IMR-90 (cell line): ENCODE measurements at regions not wholly inside any gene's neighbourhood (a gene's known extent, or its start where the extent isn't known, plus 50 kb on each side); places are given as distances from the start of the nearest gene placed in this dataset.

Source experiments
- ATAC-seq: fragments of 200-7000 bp; cut with Tn5 transposase; 2 replicates; pipeline ENCODE4 v1.9.1; 2020; ENCODE audit warnings: low read depth, mild to moderate bottlenecking, moderate library complexity
- BruUV-seq: library from RNA; stranded (reverse); fragments of 400-500 nt; replicated peaks from 2 replicates; lab custom pipeline; 2021; lab: Mats Ljungman, UMichigan
- CTCF ChIA-PET: fragments of 300-600 bp; formaldehyde crosslinking; extraction: SDS; loops from one replicate; lab custom pipeline; 2021; ENCODE audit warnings: antibody characterized with exemption; lab: Yijun Ruan, JAX
- POLR2A ChIA-PET: fragments of 300-600 bp; sonication (Branson Sonifier 250); formaldehyde crosslinking; loops from one replicate; lab custom pipeline; 2022; ENCODE audit warnings: antibody characterized with exemption; ENCODE audit not compliant: unreplicated experiment; lab: Charles Lee
- DNase-seq: peaks from one replicate; pipeline ENCODE4 v3.0.0; 2013
- H2AFZ ChIP-seq: replicated peaks from 2 replicates; pipeline ENCODE3; 2013; ENCODE audit warnings: low read length, mild to moderate bottlenecking; ENCODE audit not compliant: poor library complexity
- H2AK5ac ChIP-seq: 2 replicates; pipeline ENCODE4 v1.6.1; 2013; ENCODE audit warnings: low read depth, low read length, inconsistent platforms
- H2AK9ac ChIP-seq: replicated peaks from 2 replicates; pipeline ENCODE3; 2013; ENCODE audit warnings: mild to moderate bottlenecking, low read depth, low read length, moderate library complexity; ENCODE audit not compliant: poor library complexity
- H2BK120ac ChIP-seq: 2 replicates; pipeline ENCODE4 v1.6.1; 2013; ENCODE audit warnings: low read depth, low read length, inconsistent platforms
- H2BK15ac ChIP-seq: 3 replicates; pipeline ENCODE4 v1.6.1; 2013; ENCODE audit warnings: low read depth, low read length, inconsistent platforms
- H2BK20ac ChIP-seq: 2 replicates; pipeline ENCODE4 v1.6.1; 2013; ENCODE audit warnings: low read depth, mild to moderate bottlenecking, inconsistent platforms, low read length, moderate library complexity
- H2BK5ac ChIP-seq: 2 replicates; pipeline ENCODE4 v1.6.1; 2013; ENCODE audit warnings: mild to moderate bottlenecking, low read depth, low read length, inconsistent platforms; ENCODE audit not compliant: poor library complexity, severe bottlenecking
- H3K14ac ChIP-seq: replicated peaks from 2 replicates; pipeline ENCODE4 v1.6.1; 2013; ENCODE audit warnings: low read depth, low read length, inconsistent platforms
- H3K18ac ChIP-seq: 2 replicates; pipeline ENCODE4 v1.6.1; 2013; ENCODE audit warnings: low read depth, low read length, control low read depth
- H3K23ac ChIP-seq: 2 replicates; pipeline ENCODE4 v1.6.1; 2013; ENCODE audit warnings: low read depth, low read length, inconsistent platforms
- H3K27ac ChIP-seq: 2 replicates; pipeline ENCODE4 v1.5.1; 2013; ENCODE audit warnings: mild to moderate bottlenecking, control low read depth, low read length; ENCODE audit not compliant: insufficient read depth
- H3K27me3 ChIP-seq: 2 replicates; pipeline ENCODE4 v1.6.1; 2013; ENCODE audit warnings: low read length; ENCODE audit not compliant: control insufficient read depth, insufficient read depth
- H3K36me3 ChIP-seq: 2 replicates; pipeline ENCODE4 v1.6.1; 2013; ENCODE audit warnings: low read length, mixed read lengths; ENCODE audit not compliant: control insufficient read depth, insufficient read depth
- H3K4ac ChIP-seq: 2 replicates; pipeline ENCODE4 v1.6.1; 2013; ENCODE audit warnings: low read depth, low read length, inconsistent platforms
- H3K4me1 ChIP-seq: 2 replicates; pipeline ENCODE4 v1.6.1; 2013; ENCODE audit warnings: low read length, mixed read lengths; ENCODE audit not compliant: control insufficient read depth, insufficient read depth
- H3K4me2 ChIP-seq: 2 replicates; pipeline ENCODE4 v1.6.1; 2013; ENCODE audit warnings: low read depth, mild to moderate bottlenecking, control low read depth, low read length, moderate library complexity
- H3K4me3 ChIP-seq: 2 replicates; pipeline ENCODE4 v1.5.1; 2013; ENCODE audit warnings: low read depth, mild to moderate bottlenecking, control low read depth, low read length, moderate library complexity; ENCODE audit not compliant: insufficient read depth
- H3K56ac ChIP-seq: 2 replicates; pipeline ENCODE4 v1.6.1; 2013; ENCODE audit warnings: low read length, inconsistent platforms; ENCODE audit not compliant: insufficient read depth; ENCODE audit errors: extremely low read depth
- H3K79me1 ChIP-seq, 2 experiments: 2 replicates each; pipeline ENCODE4 v1.6.1; 2013; ENCODE audit warnings: low read length in 2 of 2, inconsistent platforms in 1 of 2, low read depth in 1 of 2
- H3K9ac ChIP-seq: 2 replicates; pipeline ENCODE4 v1.6.1; 2013; ENCODE audit warnings: low read depth, low read length, control low read depth
- H3K9me1 ChIP-seq: 2 replicates; pipeline ENCODE4 v1.6.1; 2013; ENCODE audit warnings: low read length, inconsistent platforms; ENCODE audit not compliant: insufficient read depth
- H3K9me3 ChIP-seq: 2 replicates; pipeline ENCODE4 v1.6.1; 2013; ENCODE audit warnings: low read length; ENCODE audit not compliant: control insufficient read depth, insufficient read depth
- H4K20me1 ChIP-seq: 2 replicates; pipeline ENCODE4 v1.6.1; 2013; ENCODE audit warnings: low read length, inconsistent platforms; ENCODE audit not compliant: insufficient read depth
- H4K5ac ChIP-seq: 2 replicates; pipeline ENCODE4 v1.6.1; 2013; ENCODE audit warnings: mild to moderate bottlenecking, low read depth, low read length, control low read depth
- H4K8ac ChIP-seq, 2 experiments: 2 replicates each; pipeline ENCODE4 v1.6.1; 2013; ENCODE audit warnings: low read depth in 2 of 2, low read length in 2 of 2, control low read depth in 1 of 2, inconsistent platforms in 1 of 2
- H4K91ac ChIP-seq: 2 replicates; pipeline ENCODE4 v1.6.1; 2013; ENCODE audit warnings: low read depth, low read length, inconsistent platforms; ENCODE audit not compliant: insufficient read depth
- BHLHE40 ChIP-seq: fragments of 150-350 bp; IDR thresholded peaks from 2 replicates; pipeline ENCODE4 v1.6.1; 2016; ENCODE audit warnings: mild to moderate bottlenecking, low read depth, low read length
- CEBPB ChIP-seq: IDR thresholded peaks from 2 replicates; pipeline ENCODE4 v1.6.1; 2012; ENCODE audit warnings: low read depth, low read length, improper control_type of control experiment
- CHD1 ChIP-seq: IDR thresholded peaks from 2 replicates; pipeline ENCODE4 v1.6.1; 2012; ENCODE audit warnings: low read depth, low read length, improper control_type of control experiment
- MAZ ChIP-seq: IDR thresholded peaks from 2 replicates; pipeline ENCODE4 v1.6.1; 2012; ENCODE audit warnings: low read depth, mild to moderate bottlenecking, low read length, improper control_type of control experiment, moderate library complexity, borderline replicate concordance
- NFE2L2 ChIP-seq: fragments of 150-350 bp; IDR thresholded peaks from 2 replicates; pipeline ENCODE4 v1.6.1; 2016; ENCODE audit warnings: low read depth, mild to moderate bottlenecking, low read length
- RCOR1 ChIP-seq: IDR thresholded peaks from 2 replicates; pipeline ENCODE4 v1.6.1; 2012; ENCODE audit warnings: mild to moderate bottlenecking, low read length, improper control_type of control experiment; ENCODE audit not compliant: insufficient replicate concordance
- WGBS, 2 experiments: methylation state at CpG; one replicate each; pipeline versions ENCODE4 v1.1.5 to v1.1.7; 2013; ENCODE audit warnings: missing lambda C conversion rate in 2 of 2; ENCODE audit not compliant: insufficient read length in 1 of 2; ENCODE audit errors: extremely low coverage in 2 of 2; 5-methylcytosine and 5-hydroxymethylcytosine counted together
- dilution Hi-C: fragments of 300-500 bp; cut with HindIII; formaldehyde crosslinking; loops from one replicate; pipeline ENCODE4 v1.14.3; 2018; ENCODE audit warnings: low sequenced_read_pairs; ENCODE audit not compliant: unreplicated experiment
- in situ Hi-C: fragments of 300-500 bp; cut with MboI; formaldehyde crosslinking; loops from 3 replicates; pipeline ENCODE4 v1.14.3; 2019; ENCODE audit warnings: low sequenced_read_pairs, inconsistent platforms, mixed read lengths
- intact Hi-C: fragments of 100-400 bp; cut with micrococcal nuclease; formaldehyde crosslinking; loops from 2 replicates; pipeline ENCODE4 v1.10.0; 2022
- TF ChIP-seq, protein P1 (sequence below): fragments of 150-350 bp; IDR thresholded peaks from 2 replicates; pipeline ENCODE4 v1.6.1; 2017; ENCODE audit warnings: mild to moderate bottlenecking, antibody characterized with exemption, low read length, low read depth

GRCh38 chr17:77834170-77835115 is 124.1 kb upstream of the TNRC6C start (continued):
- TF ChIP-seq BHLHE40 (no peak), MAZ (peak; percentile 47; the same call in 1 of the 2 replicates)

DNA sequence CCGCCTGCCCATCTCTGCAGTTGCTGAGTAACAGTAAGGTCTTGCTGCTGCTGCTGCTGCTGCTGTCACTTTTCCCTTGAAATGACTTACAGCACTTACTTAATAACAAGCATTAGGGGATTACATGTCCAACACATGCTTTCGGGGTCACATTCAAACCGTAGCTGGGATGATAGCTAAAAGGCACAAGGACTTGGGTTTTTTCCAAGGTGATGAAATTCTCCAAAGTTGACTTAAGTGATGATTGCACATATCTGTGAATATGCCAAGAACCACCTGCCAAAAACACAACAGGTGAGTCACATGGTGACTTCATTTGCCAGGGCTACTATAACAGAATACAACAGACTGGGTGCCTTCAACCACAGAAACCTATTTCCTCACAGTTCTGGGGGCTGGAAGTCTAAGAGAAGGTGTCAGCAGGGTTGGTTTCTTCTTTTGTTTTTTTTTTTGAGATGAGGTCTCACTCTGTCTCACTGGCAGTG is 121.9 kb upstream of the TNRC6C start:
- Histone ChIP-seq H4K91ac (no peak overlapping the region), H2BK120ac (no peak overlapping the region), H3K27me3 (no peaks in the 10 kb centered on the region; the same call in none of the 2 replicates), H2AFZ (no peak overlapping the region), H3K36me3 (no peaks in the 10 kb centered on the region), H3K27ac (no peak overlapping the region), H3K4me2 (no peak overlapping the region), H3K4me1 (peaks cover 4% of the 10 kb centered on the region; the same call in 1 of the 2 replicates), H3K14ac (no peak overlapping the region), H3K79me1 (no peaks in the 10 kb centered on the region), H2AK9ac (no peak overlapping the region), H2BK20ac (no peak overlapping the region), H3K9me1 (no peaks in the 10 kb centered on the region), H3K4me3 (no peak overlapping the region), H2AK5ac (no peak overlapping the region), H2BK15ac (no peak overlapping the region), H3K23ac (no peak overlapping the region), H3K9ac (no peak overlapping the region), H4K5ac (no peak overlapping the region), H2BK5ac (no peak overlapping the region), H3K9me3 (no peaks in the 10 kb centered on the region), H4K8ac (no peak overlapping the region), H3K4ac (no peak overlapping the region), H4K20me1 (no peaks in the 10 kb centered on the region), H3K18ac (no peak overlapping the region), H3K56ac (no peak overlapping the region)
- BruUV-seq = no TSS peak
- CTCF ChIA-PET = interaction anchor here (0.6 kb wide), 2 partner anchors 58 to 243 kb away, joined by 4 read pairs; no protein-coding TSS in a partner anchor
- DNase-seq = peak; percentile 60
- POLR2A ChIA-PET = no interaction called here
- in situ Hi-C loops (no loop called here), dilution Hi-C loops (no loop called here), intact Hi-C loops (no loop called here)
- no CpG with 5 or more reads among the region's 3 CpGs for WGBS, 2 experiments
- no peak for ATAC-seq
- TF ChIP-seq NFE2L2 (no peak), CHD1 (no peak), CEBPB (peak; percentile 58; the same call in 1 of the 2 replicates), RCOR1 (no peak), BHLHE40 (no peak)
- TF ChIP-seq, protein P1, sequence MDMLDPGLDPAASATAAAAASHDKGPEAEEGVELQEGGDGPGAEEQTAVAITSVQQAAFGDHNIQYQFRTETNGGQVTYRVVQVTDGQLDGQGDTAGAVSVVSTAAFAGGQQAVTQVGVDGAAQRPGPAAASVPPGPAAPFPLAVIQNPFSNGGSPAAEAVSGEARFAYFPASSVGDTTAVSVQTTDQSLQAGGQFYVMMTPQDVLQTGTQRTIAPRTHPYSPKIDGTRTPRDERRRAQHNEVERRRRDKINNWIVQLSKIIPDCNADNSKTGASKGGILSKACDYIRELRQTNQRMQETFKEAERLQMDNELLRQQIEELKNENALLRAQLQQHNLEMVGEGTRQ = no peak
